GM12865 (cell line): ENCODE measurements at regions not wholly inside any gene's neighbourhood (a gene's known extent, or its start where the extent isn't known, plus 50 kb on each side); places are given as distances from the start of the nearest gene placed in this dataset.

Source experiments
- DNase-seq: peaks from one replicate; pipeline ENCODE4 v3.0.0; 2010; ENCODE audit warnings: low read depth
- H3K4me3 ChIP-seq: 2 replicates; pipeline ENCODE4 v1.5.1; 2011; ENCODE audit warnings: mild to moderate bottlenecking, low read depth, low read length, control low read depth
- TF ChIP-seq, protein P1 (sequence below): IDR thresholded peaks from 2 replicates; pipeline ENCODE4 v1.5.1; 2011; ENCODE audit warnings: low read length, control low read depth, low read depth, inconsistent platforms; ENCODE audit not compliant: insufficient read depth; ENCODE audit errors: missing control alignments

DNA sequence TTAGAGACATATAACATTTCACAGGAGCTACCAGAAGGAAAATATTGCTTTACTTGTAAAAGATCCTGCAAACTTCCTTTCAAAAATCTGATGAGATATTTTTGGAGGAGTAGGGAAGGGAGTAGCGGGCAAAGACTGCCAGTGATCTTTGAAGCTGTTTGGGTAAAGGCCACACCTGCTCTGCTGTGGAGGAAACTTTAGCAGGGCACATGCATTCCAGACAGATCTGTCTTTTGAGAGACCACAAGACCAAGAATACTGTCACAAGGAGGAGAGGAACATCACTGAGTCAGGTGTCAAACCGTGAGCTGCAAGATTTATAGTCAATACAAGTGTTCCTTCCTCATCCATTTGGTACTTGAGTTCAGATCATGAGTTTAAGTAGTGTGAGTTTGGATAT, 654.4 kb downstream of the DNAJB9 start:
- H3K4me3 ChIP-seq = no peak overlapping the region
- no peak for DNase-seq
- TF ChIP-seq, protein P1, sequence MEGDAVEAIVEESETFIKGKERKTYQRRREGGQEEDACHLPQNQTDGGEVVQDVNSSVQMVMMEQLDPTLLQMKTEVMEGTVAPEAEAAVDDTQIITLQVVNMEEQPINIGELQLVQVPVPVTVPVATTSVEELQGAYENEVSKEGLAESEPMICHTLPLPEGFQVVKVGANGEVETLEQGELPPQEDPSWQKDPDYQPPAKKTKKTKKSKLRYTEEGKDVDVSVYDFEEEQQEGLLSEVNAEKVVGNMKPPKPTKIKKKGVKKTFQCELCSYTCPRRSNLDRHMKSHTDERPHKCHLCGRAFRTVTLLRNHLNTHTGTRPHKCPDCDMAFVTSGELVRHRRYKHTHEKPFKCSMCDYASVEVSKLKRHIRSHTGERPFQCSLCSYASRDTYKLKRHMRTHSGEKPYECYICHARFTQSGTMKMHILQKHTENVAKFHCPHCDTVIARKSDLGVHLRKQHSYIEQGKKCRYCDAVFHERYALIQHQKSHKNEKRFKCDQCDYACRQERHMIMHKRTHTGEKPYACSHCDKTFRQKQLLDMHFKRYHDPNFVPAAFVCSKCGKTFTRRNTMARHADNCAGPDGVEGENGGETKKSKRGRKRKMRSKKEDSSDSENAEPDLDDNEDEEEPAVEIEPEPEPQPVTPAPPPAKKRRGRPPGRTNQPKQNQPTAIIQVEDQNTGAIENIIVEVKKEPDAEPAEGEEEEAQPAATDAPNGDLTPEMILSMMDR = no peak

DNA sequence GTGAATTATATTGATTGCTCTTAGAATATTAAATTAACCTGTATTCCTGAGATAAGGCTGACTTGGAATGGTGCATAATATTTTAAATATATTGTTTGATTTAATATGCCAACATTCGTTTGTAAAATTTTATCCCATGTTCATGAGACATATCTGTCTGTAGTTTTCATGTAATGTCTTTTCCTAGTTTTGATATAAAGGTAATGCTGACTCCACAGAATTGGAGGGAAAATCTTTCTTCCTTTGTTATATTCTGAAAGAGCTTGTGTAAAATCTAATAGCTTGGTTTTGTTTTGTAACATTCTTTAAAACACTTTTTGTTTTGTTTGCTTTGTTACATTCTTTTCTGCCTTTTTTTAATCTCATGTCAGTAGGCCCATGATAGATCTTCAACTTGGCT, 657.0 kb downstream of the DNAJB9 start:
- TF ChIP-seq, protein P1 = no peak
- no peak overlapping the region for H3K4me3 ChIP-seq
- DNase-seq = no peak

DNA sequence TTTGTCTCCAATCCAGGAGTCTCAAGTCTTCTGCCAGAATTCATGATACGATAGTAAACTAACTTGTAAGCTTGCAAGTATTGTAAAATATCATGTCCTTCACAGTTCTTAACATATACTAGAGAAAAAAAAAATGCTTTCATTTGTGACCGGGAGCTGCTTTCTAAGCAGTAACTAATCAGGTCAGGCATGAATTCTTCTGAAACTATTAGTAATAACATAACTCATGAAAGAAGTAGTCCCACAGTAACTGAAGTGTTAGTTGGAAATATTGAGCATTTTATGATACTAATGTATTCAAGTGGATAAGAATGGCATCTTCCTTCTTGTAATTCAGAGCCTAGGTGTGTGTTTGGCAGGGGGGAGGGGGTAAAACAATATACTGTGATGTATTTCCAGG, 665.6 kb downstream of the DNAJB9 start:
- DNase-seq = no peak
- H3K4me3 ChIP-seq = no peak overlapping the region
- TF ChIP-seq, protein P1 = no peak

DNA sequence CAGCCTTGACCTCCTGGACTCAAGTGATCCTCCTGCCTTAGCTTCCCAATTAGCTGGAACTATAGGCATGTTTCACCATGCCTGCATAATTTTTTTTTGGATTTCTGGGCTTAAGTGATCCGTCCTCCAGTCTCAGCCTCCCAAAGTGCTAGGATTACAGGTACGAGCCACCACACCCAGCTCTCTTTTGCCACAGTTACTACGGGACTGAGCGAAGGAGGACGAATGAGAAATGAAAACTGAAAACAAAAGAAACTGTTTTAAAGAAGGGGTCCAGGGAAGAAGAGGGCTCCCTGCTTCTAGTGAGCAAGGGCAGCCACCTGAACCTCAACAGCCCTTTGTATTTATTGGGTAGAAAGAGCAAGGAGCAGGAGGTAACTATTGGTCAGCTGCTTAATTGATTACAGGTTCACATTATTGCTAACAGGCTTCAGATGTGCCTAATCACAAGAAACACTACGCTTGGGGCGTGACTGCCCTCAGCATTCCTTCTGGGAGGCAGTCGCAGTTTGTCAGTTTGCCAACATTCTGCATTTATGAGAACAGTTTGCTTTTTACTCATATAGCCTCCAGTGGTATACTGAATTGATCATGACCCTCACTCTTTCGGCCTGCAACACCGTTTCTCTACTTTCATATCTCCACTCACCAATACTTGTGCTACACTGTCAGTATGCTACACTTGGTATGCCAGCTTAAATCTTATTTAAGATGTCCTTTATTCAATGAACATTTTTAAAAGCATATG, 676.8 kb downstream of the DNAJB9 start:
- TF ChIP-seq, protein P1 = no peak
- H3K4me3 ChIP-seq = no peak overlapping the region
- DNase-seq = no peak

DNA sequence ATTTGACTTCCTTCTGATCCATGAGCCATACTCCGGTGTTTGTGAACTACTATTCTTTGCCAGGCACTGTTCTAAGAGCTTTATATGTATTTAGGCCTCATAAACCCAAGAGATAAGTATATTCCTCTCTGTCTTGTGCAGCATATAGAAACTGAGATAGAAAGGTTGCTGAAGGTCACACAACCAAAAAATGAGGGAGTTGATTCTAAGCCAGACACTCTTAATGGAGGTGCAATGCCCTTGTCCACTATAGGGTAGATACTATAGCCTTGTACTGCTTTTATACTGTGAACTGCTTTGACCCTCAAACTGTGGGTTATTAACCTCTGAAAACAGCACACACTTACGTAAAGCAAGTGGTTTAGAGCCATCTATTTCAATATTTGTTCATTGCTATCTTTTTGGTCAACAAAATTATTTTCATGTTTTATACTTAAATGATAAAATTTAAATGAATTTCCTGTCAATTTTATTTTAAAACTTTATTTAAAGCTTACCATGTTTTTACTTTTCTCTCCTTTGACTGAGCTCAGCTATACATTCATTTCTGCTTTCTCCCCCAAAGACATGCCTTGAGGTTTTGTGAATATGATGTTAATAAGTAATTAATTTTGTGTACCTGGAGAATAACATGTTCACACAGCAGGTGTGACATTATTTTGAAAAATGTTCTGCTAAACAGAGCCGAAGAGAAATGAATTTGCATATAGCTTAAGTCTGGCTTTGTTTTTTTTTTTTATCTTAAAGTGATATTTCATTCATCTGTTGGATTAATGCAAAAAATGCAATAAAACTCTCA, 687.3 kb downstream of the DNAJB9 start:
- TF ChIP-seq, protein P1 = no peak
- no peak overlapping the region for H3K4me3 ChIP-seq
- no peak for DNase-seq

DNA sequence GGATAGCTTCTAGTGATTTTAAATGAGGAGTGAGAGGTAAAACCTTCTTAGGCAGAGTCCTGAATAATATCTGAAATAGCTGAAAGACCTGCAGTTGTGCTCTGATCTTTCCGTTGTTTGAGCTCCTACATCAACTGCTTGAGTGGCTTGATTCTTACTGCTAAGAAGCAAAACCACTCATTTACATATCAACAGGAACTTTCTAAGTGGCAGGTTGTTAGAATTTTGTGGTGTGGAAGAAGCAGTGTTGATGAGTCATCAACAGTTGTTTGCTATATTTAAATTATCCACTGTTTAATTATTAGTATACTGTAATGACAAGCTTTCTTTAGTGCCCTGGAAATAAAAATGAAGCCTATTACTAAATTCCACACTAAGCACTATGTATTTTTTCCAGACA, 689.5 kb downstream of the DNAJB9 start:
- TF ChIP-seq, protein P1 = no peak
- no peak overlapping the region for H3K4me3 ChIP-seq
- DNase-seq = no peak
